HEK293 (cell line): ENCODE measurements at regions not wholly inside any gene's neighbourhood (a gene's known extent, or its start where the extent isn't known, plus 50 kb on each side); places are given as distances from the start of the nearest gene placed in this dataset.

Experiments used
- CTCF ChIA-PET: fragments of 350-600 bp; formaldehyde crosslinking; extraction: SDS; loops from one replicate; lab custom pipeline; 2021; ENCODE audit warnings: antibody characterized with exemption; lab: Yijun Ruan, JAX
- POLR2A ChIA-PET: fragments of 300-600 bp; formaldehyde crosslinking; extraction: SDS; loops from one replicate; lab custom pipeline; 2020; ENCODE audit warnings: antibody characterized with exemption, inconsistent platforms; lab: Yijun Ruan, JAX
- H3K27ac ChIP-seq: fragments of 200-500 bp; sonication (Bioruptor generic); 2 replicates; pipeline ENCODE4 v1.5.1; 2014; ENCODE audit warnings: low read depth, low read length, control low read depth, inconsistent platforms; ENCODE audit errors: extremely low read depth
- H3K36me3 ChIP-seq, 2 experiments: fragments of 200-500 bp in 1 of 2; sonication (Bioruptor generic) in 1 of 2; 1 replicate in 1 of 2; 2 replicates in 1 of 2; pipeline ENCODE4 v1.5.1; 2014 to 2017; ENCODE audit warnings: inconsistent platforms in 2 of 2, low read length in 2 of 2; ENCODE audit not compliant: control insufficient read depth in 2 of 2, insufficient read depth in 1 of 2
- H3K4me1 ChIP-seq: fragments of 200-500 bp; sonication (Bioruptor generic); 2 replicates; pipeline ENCODE4 v1.5.1; 2014; ENCODE audit warnings: mild to moderate bottlenecking, low read length, inconsistent platforms; ENCODE audit not compliant: control insufficient read depth, insufficient read depth
- H3K4me3 ChIP-seq: 2 replicates; pipeline ENCODE4 v1.5.1; 2011; ENCODE audit warnings: low read depth, mild to moderate bottlenecking, control low read depth, low read length, moderate library complexity
- H3K9me3 ChIP-seq: fragments of 200-500 bp; sonication (Bioruptor generic); 2 replicates; pipeline ENCODE4 v1.5.1; 2014; ENCODE audit warnings: low read depth, low read length, inconsistent platforms; ENCODE audit not compliant: control insufficient read depth, insufficient read depth
- BCL11A ChIP-seq: fragments of 450-650 bp; formaldehyde crosslinking; IDR thresholded peaks from 2 replicates; pipeline ENCODE4 v1.5.1; 2016; ENCODE audit warnings: low read depth, missing biosample characterization, missing genetic modification characterization
- BCL11B ChIP-seq: fragments of 450-650 bp; formaldehyde crosslinking; IDR thresholded peaks from 2 replicates; pipeline ENCODE4 v1.5.1; 2016; ENCODE audit warnings: low read depth, missing biosample characterization, missing genetic modification characterization
- EGR2 ChIP-seq: fragments of 450-650 bp; formaldehyde crosslinking; IDR thresholded peaks from 2 replicates; pipeline ENCODE4 v1.5.1; 2016; ENCODE audit warnings: low read depth, missing biosample characterization, missing genetic modification characterization
- GLIS1 ChIP-seq: fragments of 450-650 bp; formaldehyde crosslinking; IDR thresholded peaks from 2 replicates; pipeline ENCODE4 v1.5.1; 2016; ENCODE audit warnings: missing biosample characterization, missing genetic modification characterization
- PBX3 ChIP-seq: sonication (generic); formaldehyde crosslinking; IDR thresholded peaks from 2 replicates; pipeline ENCODE4 v1.8.1; 2022; ENCODE audit warnings: mild to moderate bottlenecking, moderate library complexity, missing genetic modification reagents
- YY1 ChIP-seq: fragments of 450-650 bp; formaldehyde crosslinking; IDR thresholded peaks from 2 replicates; pipeline ENCODE4 v1.5.1; 2018; ENCODE audit warnings: missing biosample characterization, missing genetic modification characterization
- ZBTB20 ChIP-seq: fragments of 450-650 bp; formaldehyde crosslinking; IDR thresholded peaks from 2 replicates; pipeline ENCODE4 v1.5.1; 2016; ENCODE audit warnings: missing biosample characterization, missing genetic modification characterization
- ZBTB49 ChIP-seq: fragments of 450-650 bp; formaldehyde crosslinking; IDR thresholded peaks from 2 replicates; pipeline ENCODE4 v1.5.1; 2016; ENCODE audit warnings: missing biosample characterization, missing genetic modification characterization, low read depth
- ZFHX2 ChIP-seq: fragments of 450-650 bp; formaldehyde crosslinking; conservative IDR thresholded peaks from 2 replicates; pipeline ENCODE4 v1.5.1; 2016; ENCODE audit warnings: missing biosample characterization, missing genetic modification characterization
- ZIC2 ChIP-seq: fragments of 450-650 bp; formaldehyde crosslinking; IDR thresholded peaks from 2 replicates; pipeline ENCODE4 v1.5.1; 2016; ENCODE audit warnings: missing biosample characterization, missing genetic modification characterization
- ZNF121 ChIP-seq: fragments of 450-650 bp; formaldehyde crosslinking; IDR thresholded peaks from 2 replicates; pipeline ENCODE4 v1.5.1; 2016; ENCODE audit warnings: missing biosample characterization, missing genetic modification characterization
- ZNF26 ChIP-seq: fragments of 450-650 bp; formaldehyde crosslinking; IDR thresholded peaks from 2 replicates; pipeline ENCODE4 v1.5.1; 2016; ENCODE audit warnings: missing biosample characterization, missing genetic modification characterization
- ZNF311 ChIP-seq: fragments of 450-650 bp; formaldehyde crosslinking; IDR thresholded peaks from 2 replicates; pipeline ENCODE4 v1.5.1; 2017; ENCODE audit warnings: missing biosample characterization, missing genetic modification characterization, borderline replicate concordance
- ZNF366 ChIP-seq: fragments of 450-650 bp; formaldehyde crosslinking; conservative IDR thresholded peaks from 2 replicates; pipeline ENCODE4 v1.5.1; 2016; ENCODE audit warnings: missing biosample characterization, missing genetic modification characterization
- ZNF513 ChIP-seq: fragments of 450-650 bp; IDR thresholded peaks from 2 replicates; pipeline ENCODE4 v1.5.1; 2018; ENCODE audit warnings: missing biosample characterization, missing genetic modification characterization
- ZNF514 ChIP-seq: fragments of 450-650 bp; formaldehyde crosslinking; IDR thresholded peaks from 2 replicates; pipeline ENCODE4 v1.5.1; 2016; ENCODE audit warnings: missing biosample characterization, missing genetic modification characterization
- ZNF530 ChIP-seq: fragments of 450-650 bp; formaldehyde crosslinking; IDR thresholded peaks from 2 replicates; pipeline ENCODE4 v1.5.1; 2016; ENCODE audit warnings: low read depth, missing biosample characterization, missing genetic modification characterization
- ZNF585B ChIP-seq: fragments of 450-650 bp; formaldehyde crosslinking; IDR thresholded peaks from 2 replicates; pipeline ENCODE4 v1.5.1; 2016; ENCODE audit warnings: missing biosample characterization, missing genetic modification characterization
- ZNF624 ChIP-seq: fragments of 450-650 bp; formaldehyde crosslinking; IDR thresholded peaks from 2 replicates; pipeline ENCODE4 v1.5.1; 2017; ENCODE audit warnings: missing biosample characterization, missing genetic modification characterization
- ZNF658 ChIP-seq: fragments of 450-650 bp; formaldehyde crosslinking; IDR thresholded peaks from 2 replicates; pipeline ENCODE4; 2016; ENCODE audit warnings: missing biosample characterization, missing genetic modification characterization
- ZNF791 ChIP-seq: fragments of 450-650 bp; formaldehyde crosslinking; IDR thresholded peaks from 2 replicates; pipeline ENCODE4 v1.5.1; 2016; ENCODE audit warnings: missing biosample characterization, missing genetic modification characterization
- ZNF792 ChIP-seq: fragments of 450-650 bp; formaldehyde crosslinking; IDR thresholded peaks from 2 replicates; pipeline ENCODE4 v1.5.1; 2016; ENCODE audit warnings: missing biosample characterization, missing genetic modification characterization
- ZSCAN4 ChIP-seq: fragments of 450-650 bp; formaldehyde crosslinking; IDR thresholded peaks from 2 replicates; pipeline ENCODE4 v1.5.1; 2017; ENCODE audit warnings: missing biosample characterization, missing genetic modification characterization

- CTCF ChIA-PET, result interaction anchor here (0.5 kb wide), 1 partner anchor 527 kb away, joined by 8 read pairs; no protein-coding TSS in a partner anchor
- no peak overlapping the region for H3K4me3 ChIP-seq
- no peaks in the 10 kb centered on the region for H3K9me3 ChIP-seq
- POLR2A ChIA-PET, result no interaction called here
- H3K27ac ChIP-seq, result no peak overlapping the region
- H3K36me3 ChIP-seq, result no peaks in the 10 kb centered on the region
- no peaks in the 10 kb centered on the region for H3K4me1 ChIP-seq
- peak; percentile 41 for TF ChIP-seq GLIS1 (tag by site-specific recombination)
- peak; percentile 83 for TF ChIP-seq ZIC2 (tag by site-specific recombination)
- no peak for TF ChIP-seq BCL11B (tag by site-specific recombination)
- no peak for TF ChIP-seq ZNF513 (tag by site-specific recombination)
- no peak for TF ChIP-seq ZNF121
- TF ChIP-seq ZNF791 (tag by site-specific recombination), result no peak
- TF ChIP-seq ZFHX2, result peak; percentile 73
- no peak for TF ChIP-seq ZNF624 (tag by site-specific recombination)
- 0 out of 2 replicates have a peak, but pooled peaks have one; percentile 26 for TF ChIP-seq EGR2 (tag by site-specific recombination)
Measured at GRCh38 chr14:105889666-105890473, 363.5 kb downstream of the TMEM121 start.

GRCh38 chr14:105890474-105891220, 364.3 kb downstream of the TMEM121 start:
- H3K27ac ChIP-seq, result no peak overlapping the region
- POLR2A ChIA-PET, result no interaction called here
- H3K9me3 ChIP-seq, result no peaks in the 10 kb centered on the region
- no peaks in the 10 kb centered on the region for H3K4me1 ChIP-seq
- no peak for TF ChIP-seq YY1
- no peak for TF ChIP-seq BCL11A (tag by site-specific recombination)
- TF ChIP-seq ZNF311 (tag by site-specific recombination), result no peak
- no peak for TF ChIP-seq ZNF26 (tag by site-specific recombination)
- no peak for TF ChIP-seq ZNF514 (tag by site-specific recombination)
- H3K4me3 ChIP-seq, result no peak overlapping the region
- H3K36me3 ChIP-seq, result no peaks in the 10 kb centered on the region
- CTCF ChIA-PET, result interaction anchor here (0.5 kb wide), 1 partner anchor 526 kb away, joined by 8 read pairs; no protein-coding TSS in a partner anchor

- H3K36me3 ChIP-seq, result no peaks in the 10 kb centered on the region
- ChIA-PET POLR2A (no interaction called here), CTCF (no interaction called here)
- no peaks in the 10 kb centered on the region for H3K9me3 ChIP-seq
- H3K4me3 ChIP-seq, result no peak overlapping the region
- H3K27ac ChIP-seq, result no peak overlapping the region
- no peaks in the 10 kb centered on the region for H3K4me1 ChIP-seq
- TF ChIP-seq ZNF530 (tag by site-specific recombination) (no peak), PBX3 (CRISPR knock-in tag) (no peak), ZNF792 (tag by site-specific recombination) (no peak), YY1 (no peak), ZSCAN4 (tag by site-specific recombination) (no peak), ZBTB20 (tag by site-specific recombination) (no peak), ZNF121 (no peak), ZNF366 (no peak), ZNF585B (tag by site-specific recombination) (no peak), ZNF658 (tag by site-specific recombination) (no peak), ZBTB49 (tag by site-specific recombination) (no peak)
Measured at GRCh38 chr14:105891221-105891602, 364.8 kb downstream of the TMEM121 start.
